K562 (cell line): ENCODE measurements at regions not wholly inside any gene's neighbourhood (a gene's known extent, or its start where the extent isn't known, plus 50 kb on each side); places are given as distances from the start of the nearest gene placed in this dataset.
"Not testable (repeated sequence)": the region's sequence is repeated elsewhere in the genome, so short reads cannot be mapped to it uniquely, and the experiment has no call there.

Experiments used
- DNMT1 ChIP-seq: fragments of 450-650 bp; IDR thresholded peaks from 2 replicates; pipeline ENCODE4 v1.6.1; 2016; ENCODE audit warnings: antibody characterized with exemption, mild to moderate bottlenecking
- EP300 ChIP-seq: IDR thresholded peaks from 2 replicates; pipeline ENCODE4 v1.6.1; 2012; ENCODE audit warnings: low read length, improper control_type of control experiment
- HDGF ChIP-seq: fragments of 450-650 bp; IDR thresholded peaks from 2 replicates; pipeline ENCODE4 v1.6.1; 2016
- KDM1A ChIP-seq, 2 experiments: fragments of 450-650 bp; IDR thresholded peaks; 2 replicates each; pipeline ENCODE4 v1.6.1; 2016; ENCODE audit warnings: mild to moderate bottlenecking in 2 of 2
- MAZ ChIP-seq, 2 experiments: fragments of 450-650 bp in 1 of 2; sonication (generic) in 1 of 2; formaldehyde crosslinking; IDR thresholded peaks in 1 of 2; conservative IDR thresholded peaks in 1 of 2; 2 replicates each; pipeline versions ENCODE4 v1.4.0 to v1.5.0; 2020; ENCODE audit warnings: mild to moderate bottlenecking in 1 of 2, missing genetic modification reagents in 1 of 2
- NRF1 ChIP-seq, 2 experiments: fragments of 450-650 bp; IDR thresholded peaks in 1 of 2; conservative IDR thresholded peaks in 1 of 2; 2 replicates each; pipeline ENCODE4 v1.6.1; 2014; ENCODE audit warnings: mild to moderate bottlenecking in 2 of 2
- PRPF4 ChIP-seq: fragments of 200-400 bp; formaldehyde crosslinking; IDR thresholded peaks from one replicate; pipeline ENCODE4 v1.6.1; 2017; ENCODE audit warnings: low read length, low read depth, mild to moderate bottlenecking; ENCODE audit not compliant: insufficient read depth, poor library complexity, severe bottlenecking
- PYGO2 ChIP-seq: fragments of 450-650 bp; IDR thresholded peaks from 2 replicates; pipeline ENCODE4 v1.6.1; 2016; ENCODE audit warnings: mild to moderate bottlenecking, missing genetic modification characterization, moderate library complexity, missing compliant biosample characterization
- SAFB ChIP-seq: fragments of 200-400 bp; formaldehyde crosslinking; IDR thresholded peaks from 2 replicates; pipeline ENCODE4 v1.6.1; 2017; ENCODE audit warnings: low read depth, low read length, borderline replicate concordance
- TAF1 ChIP-seq: IDR thresholded peaks from 2 replicates; pipeline ENCODE4 v1.6.1; 2011; ENCODE audit warnings: mild to moderate bottlenecking, low read length, moderate library complexity; ENCODE audit not compliant: insufficient read depth, control insufficient read depth, severe bottlenecking; ENCODE audit errors: extremely low read depth
- TF ChIP-seq, protein P1 (sequence below), 3 experiments: IDR thresholded peaks in 2 of 3; conservative IDR thresholded peaks in 1 of 3; 2 replicates each; pipeline ENCODE4 v1.5.1; 2011 to 2012; ENCODE audit warnings: low read length in 3 of 3, mild to moderate bottlenecking in 3 of 3, control low read depth in 2 of 3, improper control_type of control experiment in 1 of 3, inconsistent platforms in 1 of 3, low read depth in 1 of 3, mixed read lengths in 1 of 3, moderate library complexity in 1 of 3; ENCODE audit not compliant: insufficient read depth in 2 of 3
- TF ChIP-seq, protein P2 (sequence below): IDR thresholded peaks from 2 replicates; pipeline ENCODE4 v1.6.1; 2014; ENCODE audit warnings: antibody characterized with exemption
- TF ChIP-seq, protein P3 (sequence below): sonication (generic); formaldehyde crosslinking; IDR thresholded peaks from 2 replicates; pipeline ENCODE4 v1.8.1; 2023; ENCODE audit warnings: mild to moderate bottlenecking, missing genetic modification reagents
- TF ChIP-seq, protein P4 (sequence below): fragments of 250-450 bp; sonication (Bioruptor Pico); IDR thresholded peaks from 2 replicates; pipeline ENCODE4 v1.8.0; 2022; ENCODE audit warnings: inconsistent platforms, mild to moderate bottlenecking, moderate library complexity, borderline replicate concordance

GRCh38 chr9:41073471-41074243, 54.8 kb downstream of the FOXD4L6 start:
- TF ChIP-seq EP300; NRF1 (conservative IDR thresholded peaks at IDR 0.05 in 1 of 2, IDR thresholded peaks at IDR 0.05 in 1 of 2); MAZ (CRISPR knock-in tag; conservative IDR thresholded peaks at IDR 0.05 in 1 of 2, IDR thresholded peaks at IDR 0.05 in 1 of 2); SAFB; DNMT1; PYGO2 (tag); HDGF; PRPF4; KDM1A (IDR thresholded peaks at IDR 0.05); TAF1: not testable (repeated sequence)
- TF ChIP-seq, protein P1, sequence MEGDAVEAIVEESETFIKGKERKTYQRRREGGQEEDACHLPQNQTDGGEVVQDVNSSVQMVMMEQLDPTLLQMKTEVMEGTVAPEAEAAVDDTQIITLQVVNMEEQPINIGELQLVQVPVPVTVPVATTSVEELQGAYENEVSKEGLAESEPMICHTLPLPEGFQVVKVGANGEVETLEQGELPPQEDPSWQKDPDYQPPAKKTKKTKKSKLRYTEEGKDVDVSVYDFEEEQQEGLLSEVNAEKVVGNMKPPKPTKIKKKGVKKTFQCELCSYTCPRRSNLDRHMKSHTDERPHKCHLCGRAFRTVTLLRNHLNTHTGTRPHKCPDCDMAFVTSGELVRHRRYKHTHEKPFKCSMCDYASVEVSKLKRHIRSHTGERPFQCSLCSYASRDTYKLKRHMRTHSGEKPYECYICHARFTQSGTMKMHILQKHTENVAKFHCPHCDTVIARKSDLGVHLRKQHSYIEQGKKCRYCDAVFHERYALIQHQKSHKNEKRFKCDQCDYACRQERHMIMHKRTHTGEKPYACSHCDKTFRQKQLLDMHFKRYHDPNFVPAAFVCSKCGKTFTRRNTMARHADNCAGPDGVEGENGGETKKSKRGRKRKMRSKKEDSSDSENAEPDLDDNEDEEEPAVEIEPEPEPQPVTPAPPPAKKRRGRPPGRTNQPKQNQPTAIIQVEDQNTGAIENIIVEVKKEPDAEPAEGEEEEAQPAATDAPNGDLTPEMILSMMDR (IDR thresholded peaks at IDR 0.05 in 2 of 3, conservative IDR thresholded peaks at IDR 0.05 in 1 of 3; ENCODE audit: insufficient read depth in 2 of 3, low read depth in 1 of 3, low read length in 3 of 3): not testable (repeated sequence)
- TF ChIP-seq, protein P2, sequence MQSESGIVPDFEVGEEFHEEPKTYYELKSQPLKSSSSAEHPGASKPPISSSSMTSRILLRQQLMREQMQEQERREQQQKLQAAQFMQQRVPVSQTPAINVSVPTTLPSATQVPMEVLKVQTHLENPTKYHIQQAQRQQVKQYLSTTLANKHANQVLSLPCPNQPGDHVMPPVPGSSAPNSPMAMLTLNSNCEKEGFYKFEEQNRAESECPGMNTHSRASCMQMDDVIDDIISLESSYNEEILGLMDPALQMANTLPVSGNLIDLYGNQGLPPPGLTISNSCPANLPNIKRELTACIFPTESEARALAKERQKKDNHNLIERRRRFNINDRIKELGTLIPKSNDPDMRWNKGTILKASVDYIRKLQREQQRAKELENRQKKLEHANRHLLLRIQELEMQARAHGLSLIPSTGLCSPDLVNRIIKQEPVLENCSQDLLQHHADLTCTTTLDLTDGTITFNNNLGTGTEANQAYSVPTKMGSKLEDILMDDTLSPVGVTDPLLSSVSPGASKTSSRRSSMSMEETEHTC: not testable (repeated sequence)
- TF ChIP-seq, protein P3, sequence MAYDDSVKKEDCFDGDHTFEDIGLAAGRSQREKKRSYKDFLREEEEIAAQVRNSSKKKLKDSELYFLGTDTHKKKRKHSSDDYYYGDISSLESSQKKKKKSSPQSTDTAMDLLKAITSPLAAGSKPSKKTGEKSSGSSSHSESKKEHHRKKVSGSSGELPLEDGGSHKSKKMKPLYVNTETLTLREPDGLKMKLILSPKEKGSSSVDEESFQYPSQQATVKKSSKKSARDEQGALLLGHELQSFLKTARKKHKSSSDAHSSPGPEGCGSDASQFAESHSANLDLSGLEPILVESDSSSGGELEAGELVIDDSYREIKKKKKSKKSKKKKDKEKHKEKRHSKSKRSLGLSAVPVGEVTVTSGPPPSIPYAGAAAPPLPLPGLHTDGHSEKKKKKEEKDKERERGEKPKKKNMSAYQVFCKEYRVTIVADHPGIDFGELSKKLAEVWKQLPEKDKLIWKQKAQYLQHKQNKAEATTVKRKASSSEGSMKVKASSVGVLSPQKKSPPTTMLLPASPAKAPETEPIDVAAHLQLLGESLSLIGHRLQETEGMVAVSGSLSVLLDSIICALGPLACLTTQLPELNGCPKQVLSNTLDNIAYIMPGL (CRISPR knock-in tag): not testable (repeated sequence)
- TF ChIP-seq, protein P4, sequence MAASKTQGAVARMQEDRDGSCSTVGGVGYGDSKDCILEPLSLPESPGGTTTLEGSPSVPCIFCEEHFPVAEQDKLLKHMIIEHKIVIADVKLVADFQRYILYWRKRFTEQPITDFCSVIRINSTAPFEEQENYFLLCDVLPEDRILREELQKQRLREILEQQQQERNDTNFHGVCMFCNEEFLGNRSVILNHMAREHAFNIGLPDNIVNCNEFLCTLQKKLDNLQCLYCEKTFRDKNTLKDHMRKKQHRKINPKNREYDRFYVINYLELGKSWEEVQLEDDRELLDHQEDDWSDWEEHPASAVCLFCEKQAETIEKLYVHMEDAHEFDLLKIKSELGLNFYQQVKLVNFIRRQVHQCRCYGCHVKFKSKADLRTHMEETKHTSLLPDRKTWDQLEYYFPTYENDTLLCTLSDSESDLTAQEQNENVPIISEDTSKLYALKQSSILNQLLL (CRISPR knock-in tag): not testable (repeated sequence)
